Endothelial cell of umbilical vein (primary cell): ENCODE measurements at regions not wholly inside any gene's neighbourhood (a gene's known extent, or its start where the extent isn't known, plus 50 kb on each side); places are given as distances from the start of the nearest gene placed in this dataset.

Experiments
- BruUV-seq: library from RNA; stranded (reverse); fragments of 400-500 nt; replicated peaks from 2 replicates; lab custom pipeline; 2021; lab: Mats Ljungman, UMichigan
- CTCF ChIA-PET: fragments of 300-600, 350-600 bp; sonication (Branson Sonifier 250); formaldehyde crosslinking; loops from one replicate; lab custom pipeline; 2021; ENCODE audit warnings: antibody characterized with exemption, inconsistent platforms; lab: Charles Lee
- POLR2A ChIA-PET: fragments of 300-600, 350-600 bp; sonication (Branson Sonifier 250); formaldehyde crosslinking; loops from one replicate; lab custom pipeline; 2021; ENCODE audit warnings: antibody characterized with exemption, inconsistent platforms; lab: Charles Lee
- DNase-seq: peaks from one replicate; pipeline ENCODE4 v3.0.0-alpha.2; 2011; ENCODE audit warnings: low read depth, low spot score
- FAIRE-seq: peaks from 2 replicates; lab custom pipeline; 2011; peaks lifted over from hg19 to GRCh38; lab: Jason Lieb, UNC
- H2AFZ ChIP-seq: 2 replicates; pipeline ENCODE4 v1.6.0; 2012; ENCODE audit warnings: low read depth, low read length, control low read depth, inconsistent platforms
- H3K27ac ChIP-seq: 2 replicates; pipeline ENCODE4 v1.5.1; 2011; ENCODE audit warnings: low read depth, mild to moderate bottlenecking, control low read depth, low read length, moderate library complexity; ENCODE audit not compliant: insufficient read depth
- H3K27me3 ChIP-seq, 2 experiments: 2 replicates each; pipeline versions ENCODE4 v1.6.0 to v1.6.1; 2011; ENCODE audit warnings: low read length in 2 of 2, mixed read lengths in 1 of 2; ENCODE audit not compliant: control insufficient read depth in 2 of 2, insufficient read depth in 2 of 2
- H3K36me3 ChIP-seq, 2 experiments: 2 replicates in 1 of 2; 3 replicates in 1 of 2; pipeline ENCODE4 v1.5.1; 2011; ENCODE audit warnings: low read length in 2 of 2, mild to moderate bottlenecking in 1 of 2, moderate library complexity in 1 of 2; ENCODE audit not compliant: control insufficient read depth in 2 of 2, insufficient read depth in 2 of 2; ENCODE audit errors: extremely low read depth in 1 of 2
- H3K4me1 ChIP-seq: 3 replicates; pipeline ENCODE4 v1.5.1; 2011; ENCODE audit warnings: mild to moderate bottlenecking, low read length; ENCODE audit not compliant: control insufficient read depth, insufficient read depth; ENCODE audit errors: extremely low read depth
- H3K4me2 ChIP-seq: 2 replicates; pipeline ENCODE4 v1.6.1; 2011; ENCODE audit warnings: low read length, control low read depth, mixed read lengths; ENCODE audit not compliant: insufficient read depth
- H3K4me3 ChIP-seq, 3 experiments: fragments of 200-600 bp in 1 of 3; sonication (generic), shearing (Covaris generic) in 1 of 3; replicated peaks in 1 of 3; 2 replicates each; pipeline ENCODE4 v1.5.1; 2011 to 2016; ENCODE audit warnings: control low read depth in 3 of 3, low read length in 3 of 3, mild to moderate bottlenecking in 2 of 3, inconsistent platforms in 1 of 3, low read depth in 1 of 3, moderate library complexity in 1 of 3; ENCODE audit not compliant: insufficient read depth in 1 of 3
- H3K79me2 ChIP-seq: 2 replicates; pipeline ENCODE4 v1.6.0; 2012; ENCODE audit warnings: low read length, inconsistent platforms; ENCODE audit not compliant: control insufficient read depth, insufficient read depth
- H3K9ac ChIP-seq: replicated peaks from 2 replicates; pipeline ENCODE3; 2011; ENCODE audit warnings: low read length, control low read depth; ENCODE audit not compliant: insufficient read depth; ENCODE audit errors: extremely low read depth
- H3K9me1 ChIP-seq: replicated peaks from 3 replicates; pipeline ENCODE4 v1.6.0; 2011; ENCODE audit warnings: mild to moderate bottlenecking, low read length; ENCODE audit not compliant: control insufficient read depth, insufficient read depth; ENCODE audit errors: extremely low read depth
- H3K9me3 ChIP-seq: replicated peaks from 2 replicates; pipeline ENCODE4 v1.5.1; 2012; ENCODE audit warnings: low read length, inconsistent platforms; ENCODE audit not compliant: control insufficient read depth, insufficient read depth
- H4K20me1 ChIP-seq: replicated peaks from 2 replicates; pipeline ENCODE3; 2011; ENCODE audit warnings: mild to moderate bottlenecking, low read length; ENCODE audit not compliant: control insufficient read depth, insufficient read depth; ENCODE audit errors: extremely low read depth
- EZH2 ChIP-seq: IDR thresholded peaks from 2 replicates; pipeline ENCODE4 v1.6.1; 2012; ENCODE audit warnings: borderline replicate concordance, low read depth, mild to moderate bottlenecking, moderate library complexity, low read length, inconsistent platforms; ENCODE audit not compliant: severe bottlenecking
- FOS ChIP-seq: IDR thresholded peaks from 2 replicates; pipeline ENCODE4 v1.6.1; 2011; ENCODE audit warnings: mild to moderate bottlenecking, low read length, moderate library complexity, borderline replicate concordance; ENCODE audit not compliant: insufficient read depth
- GATA2 ChIP-seq: IDR thresholded peaks from 2 replicates; pipeline ENCODE4 v1.7.0; 2011; ENCODE audit warnings: low read depth, mild to moderate bottlenecking, moderate library complexity, mixed read lengths, low read length; ENCODE audit not compliant: insufficient read length, insufficient read depth
- JUN ChIP-seq: IDR thresholded peaks from 2 replicates; pipeline ENCODE4 v1.6.1; 2011; ENCODE audit warnings: borderline replicate concordance, low read depth; ENCODE audit not compliant: insufficient read length, insufficient read depth
- MYC ChIP-seq: IDR thresholded peaks from one replicate; pipeline ENCODE4 v1.6.1; 2011; ENCODE audit warnings: mild to moderate bottlenecking, low read depth, low read length
- POLR2A ChIP-seq: IDR thresholded peaks from 2 replicates; pipeline ENCODE4 v1.6.1; 2012; ENCODE audit warnings: low read depth, mild to moderate bottlenecking, control low read depth, low read length
- POLR2AphosphoS5 ChIP-seq: IDR thresholded peaks from 2 replicates; pipeline ENCODE4 v1.6.1; 2012; ENCODE audit warnings: low read depth, mild to moderate bottlenecking, control low read depth, low read length, moderate library complexity; ENCODE audit not compliant: insufficient read depth
- dilution Hi-C: fragments of 300-500 bp; cut with MboI; formaldehyde crosslinking; loops from one replicate; pipeline ENCODE4 v1.15.0; 2019; ENCODE audit warnings: low sequenced_read_pairs; ENCODE audit not compliant: extremely low pct_ligation_motif_present
- intact Hi-C: fragments of 100-400 bp; cut with micrococcal nuclease; formaldehyde crosslinking; loops from one replicate; pipeline ENCODE4 v1.10.0; 2022
- TF ChIP-seq, protein P1 (sequence below): IDR thresholded peaks from 2 replicates; pipeline ENCODE4 v1.6.1; 2011; ENCODE audit not compliant: insufficient read depth, insufficient read length
- TF ChIP-seq, protein P2 (sequence below), 2 donors: IDR thresholded peaks; 1 replicate in 1 of 2; 2 replicates in 1 of 2; pipeline ENCODE4 v1.5.1; 2011; ENCODE audit warnings: low read length in 2 of 2, mild to moderate bottlenecking in 2 of 2, moderate library complexity in 2 of 2, control low read depth in 1 of 2, inconsistent platforms in 1 of 2, low read depth in 1 of 2; ENCODE audit not compliant: insufficient read depth in 1 of 2; ENCODE audit errors: extremely low read depth in 1 of 2

DNA sequence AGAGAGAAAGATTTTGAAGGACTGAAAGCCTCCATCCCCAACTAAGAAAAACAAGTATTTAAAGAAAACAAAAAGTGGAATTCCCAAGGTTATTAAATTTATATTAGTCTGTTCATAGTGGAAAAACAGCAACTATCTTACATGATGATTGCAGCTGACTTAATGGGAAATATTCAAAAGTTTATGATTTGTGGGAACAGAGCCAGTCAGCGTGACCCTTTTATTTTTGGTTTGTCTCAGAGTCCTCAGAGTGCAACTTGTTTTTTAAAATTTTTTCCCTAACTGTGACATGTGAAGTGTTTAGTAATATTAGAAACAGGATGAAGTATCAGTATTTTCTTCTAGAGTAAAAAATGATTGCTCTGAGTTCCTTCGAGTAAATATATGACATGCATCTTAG is 441.9 kb upstream of the MCTP2 start:
- Histone ChIP-seq H3K9ac (no peak overlapping the region), H2AFZ (no peak overlapping the region), H3K4me1 (no peaks in the 10 kb centered on the region), H4K20me1 (no peaks in the 10 kb centered on the region), H3K9me1 (no peaks in the 10 kb centered on the region), H3K9me3 (peaks cover 9% of the 10 kb centered on the region), H3K4me2 (no peak overlapping the region), H3K79me2 (no peaks in the 10 kb centered on the region), H3K4me3 (no peak overlapping the region), H3K36me3 (no peaks in the 10 kb centered on the region), H3K27me3 (no peaks in the 10 kb centered on the region), H3K27ac (no peak overlapping the region)
- no peak for FAIRE-seq
- intact Hi-C loops (no loop called here), dilution Hi-C loops (no loop called here)
- CTCF ChIA-PET = no interaction called here
- BruUV-seq = no TSS peak
- DNase-seq = no peak
- POLR2A ChIA-PET = no interaction called here
- TF ChIP-seq POLR2AphosphoS5 (no peak), POLR2A (no peak), GATA2 (no peak), JUN (no peak), EZH2 (no peak), MYC (no peak), FOS (no peak)
- TF ChIP-seq, protein P1, sequence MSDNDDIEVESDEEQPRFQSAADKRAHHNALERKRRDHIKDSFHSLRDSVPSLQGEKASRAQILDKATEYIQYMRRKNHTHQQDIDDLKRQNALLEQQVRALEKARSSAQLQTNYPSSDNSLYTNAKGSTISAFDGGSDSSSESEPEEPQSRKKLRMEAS = no peak
- TF ChIP-seq, protein P2, sequence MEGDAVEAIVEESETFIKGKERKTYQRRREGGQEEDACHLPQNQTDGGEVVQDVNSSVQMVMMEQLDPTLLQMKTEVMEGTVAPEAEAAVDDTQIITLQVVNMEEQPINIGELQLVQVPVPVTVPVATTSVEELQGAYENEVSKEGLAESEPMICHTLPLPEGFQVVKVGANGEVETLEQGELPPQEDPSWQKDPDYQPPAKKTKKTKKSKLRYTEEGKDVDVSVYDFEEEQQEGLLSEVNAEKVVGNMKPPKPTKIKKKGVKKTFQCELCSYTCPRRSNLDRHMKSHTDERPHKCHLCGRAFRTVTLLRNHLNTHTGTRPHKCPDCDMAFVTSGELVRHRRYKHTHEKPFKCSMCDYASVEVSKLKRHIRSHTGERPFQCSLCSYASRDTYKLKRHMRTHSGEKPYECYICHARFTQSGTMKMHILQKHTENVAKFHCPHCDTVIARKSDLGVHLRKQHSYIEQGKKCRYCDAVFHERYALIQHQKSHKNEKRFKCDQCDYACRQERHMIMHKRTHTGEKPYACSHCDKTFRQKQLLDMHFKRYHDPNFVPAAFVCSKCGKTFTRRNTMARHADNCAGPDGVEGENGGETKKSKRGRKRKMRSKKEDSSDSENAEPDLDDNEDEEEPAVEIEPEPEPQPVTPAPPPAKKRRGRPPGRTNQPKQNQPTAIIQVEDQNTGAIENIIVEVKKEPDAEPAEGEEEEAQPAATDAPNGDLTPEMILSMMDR (IDR thresholded peaks at IDR 0.05; ENCODE audit: extremely low read depth in 1 of 2, insufficient read depth in 1 of 2, low read depth in 1 of 2, low read length in 2 of 2) = no peak
